ENCODE measurements at regions not wholly inside any gene's neighbourhood (a gene's known extent, or its start where the extent isn't known, plus 50 kb on each side); places are given as distances from the start of the nearest gene placed in this dataset.
A peak's percentile ranks its signal among the peaks of the same experiment; 100 is the strongest.

DNA sequence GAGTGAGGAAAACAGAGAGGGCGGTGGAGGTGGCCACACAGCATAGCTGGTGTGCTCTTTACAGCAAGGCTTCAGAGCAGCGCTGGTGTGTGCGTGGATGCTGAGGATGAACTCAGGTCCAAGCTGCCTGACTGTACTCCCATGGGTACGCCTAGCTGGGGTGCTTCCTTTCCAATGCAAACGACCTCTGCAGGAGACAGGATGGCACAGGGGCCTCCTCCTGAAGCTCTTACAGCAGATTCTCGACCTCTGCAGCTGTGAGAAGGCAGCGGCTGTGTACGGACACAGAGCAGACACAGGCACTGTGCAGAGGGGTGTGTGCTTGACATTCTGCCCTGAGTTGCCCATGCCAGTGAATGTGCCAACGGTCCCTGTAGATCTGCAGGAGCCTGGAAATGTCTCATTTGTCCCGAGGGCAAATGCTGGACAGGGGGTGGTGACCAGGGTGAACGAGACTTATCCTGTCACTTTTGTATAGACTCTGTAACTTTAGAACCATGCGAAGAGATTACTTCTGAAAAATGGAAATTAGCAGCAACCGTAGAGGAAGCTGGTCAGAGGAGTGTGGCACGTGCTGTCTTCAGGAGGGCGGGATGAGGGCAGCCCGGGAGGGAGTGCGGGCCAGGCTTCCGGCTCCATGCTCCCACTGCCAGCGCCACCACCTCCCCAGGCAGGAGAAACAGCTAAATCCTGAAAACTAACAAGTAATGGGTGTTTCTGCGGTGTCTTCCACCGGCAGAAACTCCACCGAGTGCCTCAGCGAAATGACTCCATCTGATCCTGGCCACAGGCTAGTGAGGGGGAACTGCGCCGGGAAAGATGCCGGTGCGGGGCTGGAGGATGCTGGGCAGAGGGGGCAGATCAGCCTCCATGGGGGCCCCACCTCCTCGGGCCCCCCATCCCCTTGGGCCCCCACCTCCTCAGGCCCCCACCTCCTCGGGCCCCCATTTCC, 120.9 kb upstream of the RPS6KA2 start:
- DNase-seq, result no peak

DNA sequence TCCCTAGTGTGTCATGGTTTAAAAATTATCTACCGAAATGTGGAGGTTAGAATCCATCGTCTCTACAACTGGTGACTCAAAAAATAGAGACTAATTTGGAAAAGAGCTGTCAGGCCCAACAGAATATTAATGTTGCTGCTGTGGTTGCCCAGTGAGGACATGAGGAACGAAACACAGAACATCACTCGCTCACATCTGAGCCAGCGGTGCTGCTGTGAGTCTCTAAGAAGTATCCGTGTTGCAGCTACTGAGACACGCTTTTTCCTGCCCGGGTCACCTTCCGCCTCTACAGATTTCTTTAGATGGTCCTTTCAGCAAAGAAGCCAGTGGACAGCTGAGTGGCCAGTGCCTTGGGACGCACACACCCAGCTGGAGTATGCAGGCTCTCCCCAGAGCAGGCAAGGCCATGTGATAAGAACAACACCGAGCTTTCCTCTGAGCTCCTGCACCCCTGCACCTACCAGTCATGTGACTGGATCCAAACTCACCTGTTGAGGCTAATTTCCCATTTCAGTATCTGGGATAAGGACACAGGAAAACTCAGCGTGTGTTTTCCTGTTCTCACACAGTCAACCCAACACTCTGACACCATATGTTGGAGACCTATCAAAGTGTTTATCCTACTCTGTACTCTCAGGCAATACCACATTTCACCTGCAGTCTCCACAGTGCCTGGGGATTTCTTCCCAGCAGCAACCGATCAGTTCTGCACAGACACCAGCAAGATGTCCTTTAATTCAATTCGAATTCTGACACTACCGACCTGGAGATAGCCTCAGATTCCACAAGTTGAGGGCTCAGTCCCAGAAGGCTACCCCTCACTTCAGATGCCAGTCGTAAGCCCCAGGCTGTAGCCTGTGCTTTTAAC, 119.0 kb upstream of the RPS6KA2 start:
- no peak for DNase-seq

DNA sequence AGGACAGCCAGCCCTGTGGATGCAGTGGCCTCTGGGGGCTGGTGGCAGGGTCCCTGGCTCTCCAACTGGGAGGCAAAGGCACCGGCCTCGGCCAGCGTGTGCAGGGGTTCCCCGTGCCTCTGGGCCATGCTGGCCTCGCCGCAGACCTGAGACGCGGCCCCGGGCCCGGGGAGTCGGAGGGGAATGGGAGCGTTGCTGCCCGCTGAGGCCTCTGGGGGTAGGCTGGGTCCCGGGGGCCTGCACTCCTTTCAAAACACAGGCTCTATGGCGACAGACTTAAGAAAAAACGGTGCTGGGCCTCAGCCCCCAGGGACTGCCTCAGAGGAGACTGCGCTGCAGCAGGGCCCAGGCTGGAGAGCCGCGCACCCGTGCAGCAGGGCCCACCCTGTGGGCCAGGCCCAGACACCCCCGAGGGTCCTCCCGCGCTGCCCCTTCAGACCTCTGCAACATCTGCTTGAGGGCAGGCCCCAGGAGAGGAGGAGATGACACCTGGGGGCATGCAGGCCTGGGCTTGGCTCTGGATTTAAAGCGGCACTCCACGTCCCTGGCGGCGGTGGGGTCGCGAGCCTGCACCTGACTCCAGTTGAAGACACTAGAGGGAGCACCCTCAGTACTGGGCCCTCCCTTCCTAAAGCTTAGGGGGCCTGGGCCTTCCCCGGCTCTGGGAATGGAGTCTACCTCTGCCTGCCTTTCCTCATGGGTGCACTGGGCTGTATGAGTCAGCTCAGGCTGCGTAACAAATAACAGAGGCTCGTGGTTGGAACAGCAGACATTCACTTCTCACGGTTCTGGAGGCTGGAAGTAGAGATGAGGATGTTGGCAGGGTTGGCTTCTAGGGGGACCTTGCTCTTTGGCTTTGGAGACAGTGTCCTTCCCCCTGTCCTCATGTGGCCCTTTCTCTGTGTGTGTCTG, 117.4 kb upstream of the RPS6KA2 start:
- no peak for DNase-seq

DNA sequence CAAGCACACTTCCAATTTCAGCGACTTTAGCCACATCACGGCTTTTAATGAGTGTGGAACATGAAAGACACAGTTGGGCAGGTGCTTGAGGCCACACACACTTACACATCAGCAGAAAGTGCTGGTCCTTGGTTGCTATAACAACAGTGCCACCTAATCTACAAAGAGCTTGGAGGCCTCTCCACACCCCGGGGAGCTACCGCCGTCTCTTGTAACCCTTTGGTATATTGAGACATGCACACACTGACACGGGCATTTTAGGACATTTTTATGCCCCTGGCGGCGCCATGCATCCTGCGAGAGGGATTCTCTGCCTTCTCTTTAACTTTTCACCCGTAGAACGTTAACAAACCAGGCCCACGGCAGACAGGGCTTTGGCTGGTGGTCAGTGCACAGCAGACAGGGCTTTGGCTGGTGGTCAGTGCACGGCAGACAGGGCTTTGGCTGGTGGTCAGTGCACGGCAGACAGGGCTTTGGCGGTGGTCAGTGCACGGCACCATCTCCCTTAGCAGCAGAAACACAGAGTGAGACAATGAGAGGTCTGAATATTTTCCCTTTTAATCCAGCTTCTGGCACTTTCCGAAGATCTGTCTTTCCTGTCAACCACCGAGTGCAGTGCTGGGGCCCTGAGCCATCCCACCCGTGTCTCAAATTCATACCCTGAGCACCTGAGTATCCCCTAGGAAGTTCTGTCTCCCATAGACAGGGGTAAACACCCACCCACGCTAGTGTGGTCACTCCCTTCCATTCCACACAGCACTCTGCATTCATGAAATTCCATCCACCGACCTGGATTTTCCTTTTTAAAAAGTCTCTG, 116.6 kb upstream of the RPS6KA2 start:
- DNase-seq, result no peak

DNA sequence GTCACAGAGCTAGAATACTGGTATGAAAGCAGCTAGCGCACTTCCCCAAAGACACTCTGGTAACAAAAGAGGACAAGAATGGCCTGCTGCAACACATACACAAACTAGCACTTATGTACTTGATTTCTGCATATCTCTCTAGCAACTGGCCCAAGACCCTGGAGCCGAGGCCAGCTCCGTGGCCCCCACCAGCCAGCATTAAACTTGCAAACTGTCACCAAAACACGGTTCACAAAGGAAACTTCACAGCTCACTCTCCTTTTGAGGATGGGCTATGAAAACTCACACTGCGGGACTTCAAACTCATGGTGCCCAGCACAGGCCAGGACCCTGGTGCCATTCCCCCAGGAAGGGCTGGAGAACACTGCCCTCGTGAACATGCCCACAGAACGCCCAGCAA, 115.9 kb upstream of the RPS6KA2 start:
- no peak for DNase-seq

DNA sequence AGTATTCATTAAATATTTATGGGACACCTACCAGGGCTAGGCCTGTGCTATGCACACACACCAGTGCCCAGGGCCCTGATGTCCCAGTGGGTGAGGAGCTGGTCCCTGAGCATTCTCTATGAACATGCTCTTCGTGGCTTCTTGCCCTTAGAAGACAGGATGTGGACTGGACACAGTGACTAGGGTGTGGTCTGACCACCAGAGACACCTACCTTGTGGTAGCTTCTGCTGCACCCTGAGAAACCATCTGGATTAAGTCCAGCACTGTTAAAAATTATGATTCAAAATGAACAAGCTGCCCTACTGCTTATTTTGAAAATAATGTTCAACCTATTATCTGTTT, 112.9 kb upstream of the RPS6KA2 start:
- no peak for DNase-seq

DNA sequence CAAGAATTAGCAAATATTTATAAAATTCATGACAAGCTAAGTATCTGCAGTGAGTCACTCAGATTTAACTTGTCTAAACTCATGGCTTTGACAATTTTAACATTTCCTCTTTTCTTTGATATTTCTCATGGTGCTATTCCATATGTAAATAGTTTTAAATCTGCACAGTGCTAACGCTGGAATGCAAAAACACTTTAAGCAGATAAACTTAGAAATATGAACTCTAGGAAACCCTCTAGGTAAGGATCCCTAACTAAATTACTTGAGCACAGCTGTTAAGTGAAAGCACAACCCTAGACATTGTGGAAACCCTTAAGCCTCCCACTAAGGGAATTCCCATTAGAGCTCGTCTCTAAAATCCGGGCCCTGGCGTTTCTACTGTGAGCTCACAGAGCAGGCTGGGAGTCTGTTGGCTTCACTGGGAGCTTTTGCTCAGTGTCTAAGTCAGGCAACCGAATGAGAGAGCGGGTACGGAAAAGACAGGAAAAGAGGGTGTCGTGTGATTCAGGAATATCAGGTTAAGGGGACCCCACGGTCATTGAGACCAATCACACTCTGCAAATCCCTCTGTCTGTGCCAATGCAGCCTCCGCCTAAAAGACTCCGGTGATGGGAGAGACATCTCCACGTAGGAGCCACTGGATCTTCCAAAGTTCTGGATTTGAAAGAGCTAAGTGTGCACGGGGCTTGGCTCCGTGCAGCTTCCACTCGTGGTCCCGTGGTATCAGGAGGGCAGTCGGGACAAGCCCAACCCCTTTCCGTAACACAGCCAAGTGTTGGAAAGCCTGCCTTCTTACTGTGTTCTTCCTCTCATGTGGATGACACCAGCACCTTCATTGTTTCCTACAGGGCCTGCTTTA, 112.3 kb upstream of the RPS6KA2 start:
- DNase-seq, result peak; percentile 21

DNA sequence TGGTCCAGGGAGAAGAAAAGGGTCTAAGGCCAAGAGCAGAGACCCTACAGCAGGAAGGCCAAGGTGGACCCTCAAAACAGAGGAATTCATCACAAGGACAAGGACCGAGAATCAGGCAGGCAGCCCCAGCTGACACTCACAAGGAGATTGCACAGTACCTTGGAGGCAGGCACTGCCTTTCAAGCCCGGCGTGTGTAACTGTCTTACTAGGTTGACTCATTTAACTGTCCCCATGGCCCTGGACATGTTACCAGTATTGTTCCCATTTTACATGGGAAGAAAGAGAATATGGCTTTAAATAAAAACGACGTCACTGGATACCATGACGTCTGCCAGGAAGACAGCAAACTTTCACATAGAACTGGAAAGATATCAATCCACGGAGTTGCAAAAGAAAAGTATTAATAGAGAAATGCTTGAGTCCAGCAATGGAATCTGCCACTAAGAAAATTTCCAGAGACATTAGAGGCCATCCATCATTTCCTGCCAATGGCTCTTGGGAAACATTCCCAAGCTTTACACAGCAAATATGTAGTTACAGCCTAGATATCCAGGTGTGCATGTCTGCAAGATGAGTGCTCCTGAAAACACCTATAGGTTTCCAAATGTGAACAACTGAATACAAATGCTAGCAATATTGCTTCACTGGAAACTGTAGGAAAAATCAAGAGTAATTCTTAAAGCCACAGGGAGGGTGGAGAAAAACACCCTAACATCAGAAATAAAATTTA, 111.5 kb upstream of the RPS6KA2 start:
- no peak for DNase-seq

DNA sequence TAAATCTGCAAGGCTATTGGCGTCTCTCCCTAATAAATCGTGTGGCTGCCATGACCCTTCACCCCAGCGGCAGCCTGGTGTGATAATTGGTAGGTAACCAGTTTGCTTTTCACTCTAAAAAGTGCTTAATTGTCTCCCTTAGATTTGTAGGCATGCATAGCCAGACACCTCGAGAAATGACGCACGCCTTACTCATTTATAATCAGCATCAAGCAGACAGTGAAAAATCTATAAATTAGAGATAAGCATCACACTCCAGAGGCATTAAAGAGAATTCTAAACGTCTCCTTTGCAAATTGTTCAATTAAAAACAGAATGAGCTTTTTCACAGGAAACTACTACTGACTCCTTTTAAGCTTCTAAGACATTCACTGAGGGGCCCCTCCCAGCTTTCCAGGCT, 110.2 kb upstream of the RPS6KA2 start:
- no peak for DNase-seq

DNA sequence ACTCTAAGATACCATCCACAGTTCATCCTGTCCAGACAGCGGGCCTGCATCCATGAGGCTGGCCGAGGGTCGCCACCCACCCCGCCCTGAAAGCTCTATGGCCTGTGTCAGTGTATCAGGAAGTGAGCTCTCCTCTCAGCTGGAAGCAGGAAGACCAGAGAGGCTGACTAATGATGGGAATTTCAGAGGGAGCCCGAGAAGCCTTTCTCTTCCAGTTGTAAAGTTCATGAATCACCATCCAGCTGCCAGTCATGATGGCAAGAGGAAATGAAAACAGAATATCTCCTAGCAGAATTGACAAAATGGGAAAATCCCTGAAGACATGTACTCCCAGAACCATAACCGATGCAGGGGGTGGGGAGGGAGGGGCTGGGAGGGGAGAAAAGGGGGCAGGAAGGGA, 109.6 kb upstream of the RPS6KA2 start:
- DNase-seq, result peak; percentile 73

DNA sequence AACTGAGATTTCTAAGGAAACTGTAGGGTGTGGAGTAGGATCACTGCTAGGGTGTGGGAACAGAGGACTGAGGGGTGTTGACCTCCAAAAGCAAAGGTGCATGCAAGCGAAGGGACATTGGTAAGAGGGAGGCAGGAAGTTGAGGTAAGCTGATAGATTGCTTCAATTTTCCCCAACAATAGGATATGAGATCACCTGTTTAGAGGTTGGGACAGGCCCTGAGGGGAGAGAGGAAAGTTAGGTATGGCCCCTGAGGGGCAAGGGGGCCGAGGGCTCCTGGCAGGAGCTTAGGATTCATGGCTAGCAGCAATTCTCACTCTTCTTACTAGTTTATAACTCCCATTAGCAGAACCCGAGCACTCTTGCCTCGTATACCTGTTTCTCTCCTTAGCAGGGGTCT, 106.8 kb upstream of the RPS6KA2 start:
- no peak for DNase-seq

DNA sequence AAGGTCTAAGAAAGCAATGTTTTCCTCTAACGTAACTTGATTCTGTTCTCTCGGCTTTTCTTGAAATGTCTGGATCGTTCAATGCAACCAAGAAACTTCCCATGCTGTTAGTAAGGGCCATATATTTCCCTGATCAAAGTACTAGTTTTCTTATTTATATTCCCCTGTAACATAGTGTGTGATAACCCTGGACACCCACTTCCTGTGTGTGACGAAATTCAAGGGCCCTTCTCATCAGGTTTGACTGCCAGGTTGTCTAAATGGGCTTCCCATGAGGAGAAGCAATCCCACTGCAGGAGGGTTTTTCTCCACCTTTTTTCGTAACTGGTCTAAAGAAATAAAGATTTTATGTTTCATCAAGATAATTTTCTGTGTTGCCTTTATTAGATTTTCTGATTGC, 102.6 kb upstream of the RPS6KA2 start:
- no peak for DNase-seq

DNA sequence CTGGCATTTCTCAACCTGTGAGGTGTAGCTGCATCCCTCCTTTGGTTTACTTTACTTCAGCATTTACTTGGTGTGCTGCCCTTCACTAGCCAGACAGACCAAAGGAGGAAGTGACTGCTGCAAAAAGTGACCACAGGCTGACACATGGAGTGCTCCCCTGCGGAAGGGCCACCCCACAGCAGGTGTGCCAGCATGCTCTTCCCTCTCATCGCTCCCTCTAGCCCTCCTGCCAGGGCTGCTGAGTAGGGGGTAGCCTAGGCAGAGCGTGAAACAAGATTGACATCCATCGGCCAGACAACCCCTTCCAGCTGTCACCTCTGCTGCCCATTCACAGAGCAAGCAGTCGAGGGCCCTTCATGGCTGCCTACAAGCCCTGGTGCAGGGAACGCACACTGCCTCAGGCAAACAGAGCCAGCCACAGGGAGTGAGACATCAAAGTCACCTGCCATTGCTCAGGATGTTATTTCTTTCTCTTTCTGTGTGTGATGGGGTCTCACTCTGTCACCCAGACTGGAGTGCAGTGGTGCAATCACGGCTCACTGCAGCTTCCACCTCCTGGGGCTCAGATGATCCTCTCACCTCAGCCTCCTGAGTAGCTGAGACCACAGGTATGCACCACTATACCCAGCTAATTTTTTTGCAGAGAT, 102.0 kb upstream of the RPS6KA2 start:
- DNase-seq, result no peak

DNA sequence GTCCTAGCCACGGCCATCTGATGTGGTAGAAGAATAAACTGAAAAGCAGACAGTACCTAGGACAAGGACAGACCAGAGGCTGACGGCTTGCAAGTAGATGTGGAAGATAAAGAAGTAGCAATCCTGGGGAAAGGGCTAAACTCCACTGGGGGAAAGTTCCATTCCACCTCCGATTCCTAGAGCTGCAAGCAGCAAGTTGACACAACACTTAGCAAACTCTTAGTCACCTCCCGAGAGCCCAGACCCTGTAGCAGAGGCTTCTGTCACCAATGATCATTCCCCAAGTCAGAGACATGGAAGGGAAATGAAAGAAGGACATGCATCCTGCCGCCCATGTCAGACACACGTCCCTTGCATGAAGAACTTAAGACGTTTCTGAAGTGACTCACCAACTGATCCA, 99.2 kb upstream of the RPS6KA2 start:
- no peak for DNase-seq

DNA sequence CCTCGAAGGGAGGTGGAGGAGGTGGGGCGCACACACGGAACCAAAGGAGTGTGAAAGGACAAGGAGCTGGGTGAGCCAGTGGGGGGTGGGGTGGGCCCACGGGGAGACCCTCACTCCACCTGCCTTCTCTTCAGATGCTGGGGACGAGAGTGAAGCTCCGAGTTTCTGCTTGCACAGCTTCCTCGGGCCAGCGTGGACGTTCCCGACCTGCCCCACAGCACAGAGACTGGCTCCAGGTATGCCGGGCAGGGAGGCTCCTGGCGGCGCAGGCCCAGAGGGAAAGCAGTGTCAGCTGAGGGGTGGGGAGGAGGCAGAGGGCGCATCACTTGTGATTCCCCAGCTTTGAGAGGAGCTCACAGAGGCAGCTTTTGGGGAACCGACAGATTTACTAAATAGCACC, 98.5 kb upstream of the RPS6KA2 start:
- no peak for DNase-seq

DNA sequence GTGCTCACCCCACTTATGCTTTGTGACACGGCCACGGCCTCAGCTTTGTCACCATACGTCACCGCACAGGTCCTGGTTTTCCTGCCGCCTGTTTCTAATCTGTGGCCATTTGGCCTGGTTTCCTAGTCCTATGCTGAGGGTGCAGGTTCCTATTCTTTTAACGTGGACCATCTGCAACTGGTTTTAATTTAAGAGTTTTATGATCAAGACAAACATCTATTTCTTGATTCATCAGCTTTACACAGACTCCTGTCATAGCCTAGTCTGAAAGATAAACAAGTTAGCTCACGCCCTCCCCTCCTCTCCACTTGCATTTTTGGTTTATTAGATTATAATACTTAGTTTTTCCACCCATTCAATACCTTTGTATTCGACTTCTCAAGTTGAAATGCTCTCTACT, 97.5 kb upstream of the RPS6KA2 start:
- DNase-seq, result no peak

DNA sequence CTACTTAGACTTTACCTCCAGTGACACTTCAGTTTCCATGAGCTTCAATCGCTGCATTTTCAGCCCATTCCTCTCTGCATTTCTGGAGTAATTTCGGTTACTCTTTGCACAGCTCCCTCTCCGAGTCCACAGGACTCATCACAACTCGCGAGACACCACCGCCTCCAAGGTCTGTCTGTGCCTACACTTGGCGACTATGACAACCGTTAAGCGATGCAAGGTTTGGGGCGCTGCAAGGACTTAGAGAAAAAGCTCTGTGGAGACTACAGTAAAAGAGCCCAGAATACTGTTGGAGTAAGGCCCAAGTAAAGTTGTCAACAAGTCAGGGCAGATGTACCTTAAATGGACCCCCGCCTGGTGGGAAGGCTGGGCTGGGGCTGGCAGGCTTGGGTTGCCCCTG, 95.7 kb upstream of the RPS6KA2 start:
- DNase-seq, result no peak

DNA sequence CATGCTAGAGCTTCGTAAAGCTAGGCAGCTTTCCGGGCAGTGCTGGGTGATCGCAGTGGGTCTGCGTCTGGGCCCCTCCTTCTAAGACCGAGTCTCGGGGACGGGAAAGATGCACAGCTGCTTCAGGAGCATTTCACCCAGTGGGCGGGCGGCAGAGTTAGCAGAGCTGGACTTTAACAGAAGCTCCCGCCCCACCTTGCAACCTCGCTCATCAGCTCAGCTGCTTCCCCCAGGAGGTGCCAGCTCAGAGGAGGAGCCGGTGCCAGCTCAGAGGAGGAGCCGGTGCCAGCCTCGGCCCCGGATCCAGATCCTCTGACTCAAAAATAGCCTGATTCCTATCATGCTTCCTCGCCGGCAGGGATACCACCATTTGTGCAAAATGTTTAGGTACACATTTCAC, 94.5 kb upstream of the RPS6KA2 start:
- DNase-seq, result no peak

DNA sequence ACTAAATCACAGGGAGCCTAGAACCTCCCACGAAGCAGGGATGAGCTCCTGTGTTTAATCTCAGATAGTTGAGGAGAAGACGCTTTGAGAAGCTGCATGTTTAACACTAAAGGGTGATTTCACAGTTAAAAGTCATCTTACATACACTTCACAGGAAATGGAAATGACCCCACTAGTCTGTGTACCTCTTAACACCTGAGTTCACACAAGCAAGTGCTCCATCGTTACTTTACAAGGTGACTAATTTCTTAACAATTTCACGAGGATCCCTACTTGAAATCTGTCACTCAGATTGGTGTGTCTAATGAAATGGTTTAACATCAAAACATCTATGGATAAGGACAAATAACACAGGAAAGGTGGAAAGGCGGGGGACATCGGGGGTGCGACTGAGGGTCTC, 93.8 kb upstream of the RPS6KA2 start:
- no peak for DNase-seq

DNA sequence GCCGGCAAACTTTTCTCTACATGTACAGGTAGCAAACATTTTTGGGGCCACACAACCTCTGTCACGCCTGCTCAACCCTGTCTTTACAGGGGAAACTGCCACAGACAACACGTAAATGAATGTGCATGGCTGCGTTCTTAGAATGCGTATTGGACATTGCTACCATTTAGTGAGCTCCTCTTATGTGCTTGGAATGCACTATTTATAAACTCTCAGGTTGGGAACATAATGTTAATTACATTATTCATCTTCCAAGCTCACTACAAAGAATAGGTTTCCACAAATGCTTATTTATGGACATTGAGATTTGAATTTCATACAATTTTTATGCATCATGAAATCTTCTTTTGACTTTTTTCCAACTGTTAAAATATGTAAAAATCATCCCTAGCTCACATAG, 92.0 kb upstream of the RPS6KA2 start:
- DNase-seq, result no peak
